Cardiac muscle cell (in vitro differentiated cells and primary cell): ENCODE measurements at regions not wholly inside any gene's neighbourhood (a gene's known extent, or its start where the extent isn't known, plus 50 kb on each side); places are given as distances from the start of the nearest gene placed in this dataset.

Experiments used
- DNase-seq, 2 donors: peaks; one replicate each; pipeline versions ENCODE4 v3.0.0 to v3.0.0-alpha.2; 2010 to 2017; ENCODE audit warnings: low read depth in 1 of 2, low spot score in 1 of 2
- H3K27ac ChIP-seq: fragments of 200-600 bp; sonication (generic); 2 replicates; pipeline ENCODE4 v1.5.1; 2016
- H3K27me3 ChIP-seq: fragments of 200-600 bp; sonication (generic); 2 replicates; pipeline ENCODE4 v1.6.0; 2016; ENCODE audit warnings: control low read depth
- H3K36me3 ChIP-seq: fragments of 200-600 bp; sonication (generic); 2 replicates; pipeline ENCODE4 v1.5.1; 2016; ENCODE audit warnings: control low read depth
- H3K4me1 ChIP-seq: fragments of 200-600 bp; sonication (generic); 2 replicates; pipeline ENCODE4 v1.8.1; 2017; ENCODE audit warnings: low read depth, mild to moderate bottlenecking, mixed run types
- H3K4me3 ChIP-seq: fragments of 200-600 bp; sonication (generic); 2 replicates; pipeline ENCODE4 v1.5.1; 2016; ENCODE audit warnings: mild to moderate bottlenecking
- H3K9me3 ChIP-seq: fragments of 200-600 bp; sonication (generic); 2 replicates; pipeline ENCODE4 v1.5.1; 2017; ENCODE audit warnings: low read depth, mild to moderate bottlenecking, control low read depth
- TF ChIP-seq, protein P1 (sequence below): IDR thresholded peaks from 2 replicates; pipeline ENCODE4 v1.5.1; 2012; ENCODE audit warnings: low read depth, mild to moderate bottlenecking, low read length

GRCh38 chr12:34287437-34287836, 265.1 kb downstream of the ALG10 start:
- Histone ChIP-seq H3K4me3 (no peak overlapping the region), H3K9me3 (peaks cover 4% of the 10 kb centered on the region), H3K27me3 (no peaks in the 10 kb centered on the region), H3K4me1 (no peaks in the 10 kb centered on the region), H3K27ac (no peak overlapping the region), H3K36me3 (no peaks in the 10 kb centered on the region)
- no peak for DNase-seq
- TF ChIP-seq, protein P1, sequence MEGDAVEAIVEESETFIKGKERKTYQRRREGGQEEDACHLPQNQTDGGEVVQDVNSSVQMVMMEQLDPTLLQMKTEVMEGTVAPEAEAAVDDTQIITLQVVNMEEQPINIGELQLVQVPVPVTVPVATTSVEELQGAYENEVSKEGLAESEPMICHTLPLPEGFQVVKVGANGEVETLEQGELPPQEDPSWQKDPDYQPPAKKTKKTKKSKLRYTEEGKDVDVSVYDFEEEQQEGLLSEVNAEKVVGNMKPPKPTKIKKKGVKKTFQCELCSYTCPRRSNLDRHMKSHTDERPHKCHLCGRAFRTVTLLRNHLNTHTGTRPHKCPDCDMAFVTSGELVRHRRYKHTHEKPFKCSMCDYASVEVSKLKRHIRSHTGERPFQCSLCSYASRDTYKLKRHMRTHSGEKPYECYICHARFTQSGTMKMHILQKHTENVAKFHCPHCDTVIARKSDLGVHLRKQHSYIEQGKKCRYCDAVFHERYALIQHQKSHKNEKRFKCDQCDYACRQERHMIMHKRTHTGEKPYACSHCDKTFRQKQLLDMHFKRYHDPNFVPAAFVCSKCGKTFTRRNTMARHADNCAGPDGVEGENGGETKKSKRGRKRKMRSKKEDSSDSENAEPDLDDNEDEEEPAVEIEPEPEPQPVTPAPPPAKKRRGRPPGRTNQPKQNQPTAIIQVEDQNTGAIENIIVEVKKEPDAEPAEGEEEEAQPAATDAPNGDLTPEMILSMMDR: no peak

GRCh38 chr12:34287986-34288962, 266.0 kb downstream of the ALG10 start:
- H3K4me3 ChIP-seq: no peak overlapping the region
- no peaks in the 10 kb centered on the region for H3K36me3 ChIP-seq
- H3K27me3 ChIP-seq: no peaks in the 10 kb centered on the region
- H3K9me3 ChIP-seq: peaks cover 4% of the 10 kb centered on the region
- no peak for DNase-seq
- H3K4me1 ChIP-seq: no peaks in the 10 kb centered on the region
- H3K27ac ChIP-seq: no peak overlapping the region
- TF ChIP-seq, protein P1: no peak

DNA sequence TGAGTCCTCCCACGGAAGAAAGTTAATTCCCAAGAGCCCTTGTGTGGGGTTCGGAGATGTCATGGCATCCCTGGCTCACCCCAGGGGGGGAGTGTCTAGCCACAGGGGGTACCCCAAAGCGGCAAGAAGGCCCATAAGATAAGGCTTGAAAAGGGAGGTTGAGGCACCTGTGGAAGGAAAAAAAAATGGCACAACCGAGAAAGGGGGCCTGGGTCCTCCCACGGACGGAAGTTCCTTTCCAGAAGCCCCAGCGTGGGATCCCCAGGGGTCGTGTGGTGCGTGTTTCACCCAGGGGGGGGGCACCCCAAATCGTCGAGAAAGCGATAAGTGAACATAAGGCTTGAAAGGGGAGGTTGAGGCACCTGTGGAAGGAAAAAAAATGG, 266.7 kb downstream of the ALG10 start:
- TF ChIP-seq, protein P1: no peak
- no peak for DNase-seq
- Histone ChIP-seq H3K36me3 (no peaks in the 10 kb centered on the region), H3K27ac (no peak overlapping the region), H3K27me3 (no peaks in the 10 kb centered on the region), H3K9me3 (peaks cover 1% of the 10 kb centered on the region), H3K4me3 (no peak overlapping the region), H3K4me1 (no peaks in the 10 kb centered on the region)

DNA sequence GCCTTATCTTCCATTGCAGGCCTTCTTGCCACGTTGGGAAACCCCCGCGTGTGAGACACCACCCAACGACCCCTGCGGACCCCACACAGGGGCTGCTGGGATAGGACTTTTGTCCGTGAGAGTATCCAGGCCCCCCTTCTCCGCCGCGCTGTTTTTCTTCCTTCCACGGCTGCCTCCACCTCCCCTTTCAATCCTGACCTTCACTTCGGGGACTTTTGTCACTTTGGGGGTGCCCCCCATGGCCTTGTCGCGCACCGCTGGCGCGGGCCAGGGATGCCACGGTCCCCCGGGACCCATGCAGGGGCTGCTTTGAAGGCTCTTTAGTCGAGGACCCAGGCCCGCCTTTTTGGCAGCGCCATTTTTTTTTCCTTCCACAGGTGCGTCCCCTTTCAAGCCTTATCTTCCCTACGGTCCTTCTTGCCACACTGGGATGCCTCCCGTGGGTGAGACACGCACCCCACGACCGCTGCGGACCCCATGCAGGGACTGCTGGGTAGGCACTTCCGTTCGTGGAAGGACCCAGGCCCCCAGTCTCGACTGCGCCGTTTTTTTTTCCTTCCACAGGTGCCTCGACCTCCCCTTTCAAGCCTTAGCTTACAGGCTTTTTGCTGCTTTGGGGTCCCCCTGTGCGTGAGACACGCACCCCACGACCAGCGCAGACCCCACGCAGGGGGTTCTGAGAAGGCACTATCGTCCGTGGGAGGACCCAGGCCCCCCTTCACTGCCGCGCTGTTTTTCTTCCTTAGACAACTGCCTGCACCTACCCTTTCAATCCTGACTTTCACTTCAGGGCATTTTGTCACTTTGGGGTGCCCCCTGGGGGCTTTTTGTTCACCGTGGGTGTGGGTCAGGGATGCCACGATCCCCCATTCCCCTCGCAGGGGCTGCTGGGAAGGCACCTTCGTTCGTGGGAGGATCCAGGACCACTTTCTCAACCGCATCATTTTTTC, 267.4 kb downstream of the ALG10 start:
- no peaks in the 10 kb centered on the region for H3K27me3 ChIP-seq
- no peaks in the 10 kb centered on the region for H3K36me3 ChIP-seq
- H3K4me1 ChIP-seq: no peaks in the 10 kb centered on the region
- no peak overlapping the region for H3K4me3 ChIP-seq
- H3K27ac ChIP-seq: no peak overlapping the region
- TF ChIP-seq, protein P1: no peak
- DNase-seq: no peak
- no peaks in the 10 kb centered on the region for H3K9me3 ChIP-seq

DNA sequence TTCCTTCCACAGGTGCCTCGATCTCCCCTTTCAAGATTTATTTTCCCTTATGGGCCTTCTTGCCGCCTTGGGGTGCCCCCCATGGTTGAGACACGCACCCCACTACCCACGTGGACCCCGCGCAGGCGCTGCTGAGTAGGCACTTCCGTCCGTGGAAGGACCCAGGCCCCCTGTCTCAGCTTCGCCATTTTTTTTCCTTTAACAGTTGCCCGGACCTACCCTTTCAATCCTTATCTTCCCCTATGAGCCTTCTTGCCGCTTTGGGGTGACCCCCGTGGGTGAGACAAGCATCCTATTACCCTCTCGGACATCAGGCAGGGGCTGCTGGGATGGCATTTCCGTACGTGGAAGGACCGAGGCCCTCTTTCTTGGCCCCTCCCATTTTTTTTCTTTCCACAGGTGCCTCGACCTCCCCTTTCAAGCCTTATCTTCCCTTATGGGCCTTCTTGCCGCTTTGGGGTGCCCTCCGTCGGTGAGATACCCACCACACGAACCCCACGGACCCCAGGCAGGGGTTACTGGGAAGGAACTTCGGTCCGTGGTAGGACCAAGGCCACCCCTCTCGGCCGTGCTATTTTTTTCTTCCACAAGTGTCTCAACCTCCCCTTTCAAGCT, 268.2 kb downstream of the ALG10 start:
- no peak for DNase-seq
- Histone ChIP-seq H3K9me3 (no peaks in the 10 kb centered on the region), H3K4me1 (no peaks in the 10 kb centered on the region), H3K4me3 (no peak overlapping the region), H3K27ac (no peak overlapping the region), H3K36me3 (no peaks in the 10 kb centered on the region), H3K27me3 (no peaks in the 10 kb centered on the region)
- TF ChIP-seq, protein P1: no peak
